Naive thymus-derived CD4-positive, alpha-beta T cell (primary cell): ENCODE measurements at regions not wholly inside any gene's neighbourhood (a gene's known extent, or its start where the extent isn't known, plus 50 kb on each side); places are given as distances from the start of the nearest gene placed in this dataset.
"Not testable (repeated sequence)": the region's sequence is repeated elsewhere in the genome, so short reads cannot be mapped to it uniquely, and the experiment has no call there.

Experiments used
- ATAC-seq: fragments of 150-1000 bp; cut with Tn5 transposase; 2 replicates; pipeline ENCODE4 v1.10.0; 2021; ENCODE audit warnings: mild to moderate bottlenecking, moderate library complexity
- CTCF ChIA-PET: fragments of 350-600 bp; sonication (Branson Sonifier 250); formaldehyde crosslinking; loops from one replicate; lab custom pipeline; 2021; ENCODE audit warnings: antibody characterized with exemption; lab: Charles Lee
- POLR2A ChIA-PET: fragments of 350-600 bp; sonication (Branson Sonifier 250); formaldehyde crosslinking; loops from one replicate; lab custom pipeline; 2021; ENCODE audit warnings: antibody characterized with exemption, inconsistent platforms; lab: Charles Lee
- DNase-seq, 9 donors: peaks; one replicate each; pipeline versions ENCODE4 v3.0.0 to v3.0.0-alpha.2; 2020 to 2022; ENCODE audit warnings: mixed read lengths in 1 of 9
- H3K27ac ChIP-seq: one replicate; pipeline ENCODE4 v1.7.0; 2013; ENCODE audit warnings: mild to moderate bottlenecking, low read depth, low read length, moderate library complexity
- H3K27me3 ChIP-seq, 2 donors: one replicate each; pipeline ENCODE4 v1.7.0; 2013; ENCODE audit warnings: low read length in 2 of 2, mild to moderate bottlenecking in 2 of 2, moderate library complexity in 2 of 2; ENCODE audit not compliant: control insufficient read depth in 2 of 2, insufficient read depth in 2 of 2
- H3K36me3 ChIP-seq, 3 experiments: 1 replicate in 2 of 3; 2 replicates in 1 of 3; pipeline ENCODE4 v1.7.0; 2013; ENCODE audit warnings: low read length in 3 of 3, mild to moderate bottlenecking in 3 of 3, moderate library complexity in 1 of 3; ENCODE audit not compliant: insufficient read depth in 3 of 3, control insufficient read depth in 2 of 3
- H3K4me1 ChIP-seq, 2 donors: one replicate each; pipeline ENCODE4 v1.7.0; 2013; ENCODE audit warnings: low read length in 2 of 2, mild to moderate bottlenecking in 2 of 2, moderate library complexity in 1 of 2; ENCODE audit not compliant: control insufficient read depth in 2 of 2, insufficient read depth in 2 of 2
- H3K4me3 ChIP-seq: 2 replicates; pipeline ENCODE4 v1.7.0; 2013; ENCODE audit warnings: mild to moderate bottlenecking, low read length
- H3K9me3 ChIP-seq, 3 experiments: 1 replicate in 2 of 3; 2 replicates in 1 of 3; pipeline ENCODE4 v1.7.0; 2013; ENCODE audit warnings: low read length in 3 of 3; ENCODE audit not compliant: control insufficient read depth in 2 of 3
- H3K27ac Mint-ChIP-seq, 9 donors: one replicate each; pipeline ENCODE4 v1.8.0; 2020 to 2022; ENCODE audit warnings: mixed read lengths in 9 of 9, mild to moderate bottlenecking in 8 of 9, moderate library complexity in 5 of 9, inconsistent platforms in 2 of 9
- H3K27me3 Mint-ChIP-seq, 5 donors: one replicate each; pipeline ENCODE4 v1.8.0; 2021 to 2022; ENCODE audit warnings: mixed read lengths in 5 of 5, mild to moderate bottlenecking in 1 of 5
- H3K36me3 Mint-ChIP-seq, 5 donors: one replicate each; pipeline ENCODE4 v1.8.0; 2020 to 2022; ENCODE audit warnings: mixed read lengths in 5 of 5, mild to moderate bottlenecking in 3 of 5, inconsistent platforms in 1 of 5
- H3K4me1 Mint-ChIP-seq, 7 donors: one replicate each; pipeline ENCODE4 v1.8.0; 2020 to 2022; ENCODE audit warnings: mixed read lengths in 7 of 7, mild to moderate bottlenecking in 3 of 7, inconsistent platforms in 1 of 7
- H3K4me3 Mint-ChIP-seq, 10 donors: one replicate each; pipeline ENCODE4 v1.8.0; 2020 to 2022; ENCODE audit warnings: mild to moderate bottlenecking in 10 of 10, mixed read lengths in 10 of 10, moderate library complexity in 6 of 10, inconsistent platforms in 2 of 10
- H3K9me3 Mint-ChIP-seq, 11 donors: one replicate each; pipeline ENCODE4 v1.8.0; 2020 to 2022; ENCODE audit warnings: mixed read lengths in 11 of 11, mild to moderate bottlenecking in 4 of 11, inconsistent platforms in 1 of 11, moderate library complexity in 1 of 11
- intact Hi-C, 2 donors: fragments of 100-400 bp; cut with micrococcal nuclease; formaldehyde crosslinking; loops; one replicate each; pipeline ENCODE4 v1.15.1; 2023

DNA sequence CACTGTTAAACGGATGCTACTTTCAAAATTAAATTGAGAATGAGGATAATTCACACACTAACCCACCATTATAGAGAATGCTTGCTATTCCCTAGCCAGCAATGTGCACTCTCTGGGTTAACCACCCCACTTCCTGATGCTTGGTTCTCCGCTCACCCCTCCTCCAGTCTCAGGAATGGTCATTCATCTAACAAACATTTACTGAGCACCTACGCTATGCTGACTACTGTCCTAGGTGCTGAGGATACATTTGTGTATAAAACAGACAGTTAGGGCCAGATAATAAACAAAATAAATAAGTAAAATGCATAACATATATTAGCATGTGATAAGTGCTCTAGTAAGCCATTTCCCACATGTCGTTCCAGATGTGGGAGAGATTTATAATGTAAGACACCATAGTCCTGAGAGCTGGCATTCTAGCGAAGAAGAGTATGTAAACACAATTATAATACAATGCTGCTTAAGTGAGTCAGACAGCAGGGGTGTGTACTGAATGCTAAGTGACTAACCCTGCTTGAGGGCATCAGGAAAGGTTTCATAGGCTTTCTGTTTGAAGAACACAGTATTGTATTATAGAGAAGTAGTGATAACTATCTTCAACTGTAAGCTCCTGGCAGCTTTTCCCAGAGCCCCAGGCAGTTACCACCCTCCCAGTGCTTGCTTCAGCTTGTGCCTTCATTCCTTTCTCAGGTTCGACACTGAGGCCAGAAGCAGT lies 126.7 kb upstream of the CACHD1 start:
- H3K27me3 ChIP-seq, result no peaks in the 10 kb centered on the region
- no peak overlapping the region for H3K4me3 ChIP-seq
- no peaks in the 10 kb centered on the region for H3K9me3 ChIP-seq
- Mint-ChIP-seq H3K27me3 (peaks cover 0 to 8% (median 4%) of the 10 kb centered on the region in 5 donors), H3K27ac (no peak overlapping the region), H3K4me1 (no peaks in the 10 kb centered on the region), H3K36me3 (no peaks in the 10 kb centered on the region), H3K9me3 (peaks cover 0 to 3% (median 0%) of the 10 kb centered on the region in 11 donors), H3K4me3 (no peak overlapping the region)
- POLR2A ChIA-PET, result no interaction called here
- intact Hi-C loops, result no loop called here
- no peak for DNase-seq
- H3K4me1 ChIP-seq, result no peaks in the 10 kb centered on the region
- no peaks in the 10 kb centered on the region for H3K36me3 ChIP-seq
- ATAC-seq, result no peak
- no peak overlapping the region for H3K27ac ChIP-seq
- CTCF ChIA-PET, result no interaction called here

DNA sequence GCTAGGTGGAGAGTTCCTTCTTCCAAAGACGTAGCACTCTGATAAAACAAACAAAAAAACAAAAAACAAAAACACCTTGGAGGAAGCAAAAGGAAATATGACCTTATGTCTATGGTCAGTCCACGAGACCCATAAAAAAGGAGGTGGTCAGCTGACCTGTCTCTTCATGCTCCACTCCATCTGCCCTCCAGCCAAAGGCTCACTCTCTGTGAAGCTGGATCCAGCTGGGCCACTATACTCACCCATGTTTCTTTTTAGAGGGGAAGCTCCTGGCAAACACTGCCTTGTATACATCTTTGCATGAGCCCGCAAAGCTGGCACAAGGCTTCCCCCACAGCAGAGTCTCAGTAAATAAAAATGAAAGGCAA lies 126.1 kb upstream of the CACHD1 start:
- Mint-ChIP-seq H3K36me3 (no peaks in the 10 kb centered on the region), H3K4me1 (no peaks in the 10 kb centered on the region), H3K27me3 (peaks cover 0 to 8% (median 4%) of the 10 kb centered on the region in 5 donors), H3K27ac (no peak overlapping the region), H3K9me3 (peaks cover 0 to 3% (median 0%) of the 10 kb centered on the region in 11 donors), H3K4me3 (no peak overlapping the region)
- ChIA-PET CTCF (no interaction called here), POLR2A (no interaction called here)
- ATAC-seq (no peak), DNase-seq (no peak)
- Histone ChIP-seq H3K27me3 (no peaks in the 10 kb centered on the region), H3K4me3 (no peak overlapping the region), H3K4me1 (no peaks in the 10 kb centered on the region), H3K27ac (no peak overlapping the region), H3K9me3 (no peaks in the 10 kb centered on the region), H3K36me3 (no peaks in the 10 kb centered on the region)
- intact Hi-C loops, result no loop called here

- ChIA-PET CTCF (no interaction called here), POLR2A (no interaction called here)
- Histone ChIP-seq H3K36me3 (no peaks in the 10 kb centered on the region), H3K4me1 (no peaks in the 10 kb centered on the region), H3K9me3 (no peaks in the 10 kb centered on the region), H3K27ac (no peak overlapping the region), H3K4me3 (no peak overlapping the region), H3K27me3 (no peaks in the 10 kb centered on the region)
- Mint-ChIP-seq H3K4me3 (no peak overlapping the region), H3K27ac (no peak overlapping the region), H3K9me3 (peaks cover 0 to 3% (median 0%) of the 10 kb centered on the region in 11 donors), H3K27me3 (no peaks in the 10 kb centered on the region), H3K36me3 (no peaks in the 10 kb centered on the region), H3K4me1 (no peaks in the 10 kb centered on the region)
- DNase-seq (no peak), ATAC-seq (no peak)
- intact Hi-C loops, result no loop called here
Measured at GRCh38 chr1:64348270-64348960, 121.5 kb upstream of the CACHD1 start.

GRCh38 chr1:64348961-64349648 lies 120.8 kb upstream of the CACHD1 start:
- Mint-ChIP-seq H3K9me3 (peaks cover 0 to 3% (median 0%) of the 10 kb centered on the region in 11 donors), H3K27ac (no peak overlapping the region), H3K4me1 (no peaks in the 10 kb centered on the region), H3K4me3 (no peak overlapping the region), H3K36me3 (no peaks in the 10 kb centered on the region), H3K27me3 (peaks cover 0 to 2% (median under 1%) of the 10 kb centered on the region in 5 donors)
- ChIA-PET CTCF (no interaction called here), POLR2A (no interaction called here)
- Histone ChIP-seq H3K9me3 (no peaks in the 10 kb centered on the region), H3K4me1 (no peaks in the 10 kb centered on the region), H3K36me3 (no peaks in the 10 kb centered on the region), H3K27ac (no peak overlapping the region), H3K27me3 (no peaks in the 10 kb centered on the region), H3K4me3 (no peak overlapping the region)
- ATAC-seq, result peak; percentile 47
- DNase-seq, result no peak
- intact Hi-C loops, result no loop called here

- H3K4me1 ChIP-seq, ATAC-seq, H3K9me3 Mint-ChIP-seq, intact Hi-C loops, H3K27ac ChIP-seq, H3K27ac Mint-ChIP-seq, H3K36me3 ChIP-seq, POLR2A ChIA-PET, H3K4me3 Mint-ChIP-seq, H3K36me3 Mint-ChIP-seq, H3K27me3 ChIP-seq, DNase-seq, H3K4me1 Mint-ChIP-seq, H3K4me3 ChIP-seq, H3K9me3 ChIP-seq: not testable (repeated sequence)
- CTCF ChIA-PET, result interaction anchor here (0.6 kb wide), 1 partner anchor 539 kb away, joined by 7 read pairs; no protein-coding TSS in a partner anchor
- H3K27me3 Mint-ChIP-seq, result peaks cover 0 to 21% (median 15%) of the 10 kb centered on the region in 5 donors
Measured at GRCh38 chr1:64355534-64355933, 114.4 kb upstream of the CACHD1 start.

DNA sequence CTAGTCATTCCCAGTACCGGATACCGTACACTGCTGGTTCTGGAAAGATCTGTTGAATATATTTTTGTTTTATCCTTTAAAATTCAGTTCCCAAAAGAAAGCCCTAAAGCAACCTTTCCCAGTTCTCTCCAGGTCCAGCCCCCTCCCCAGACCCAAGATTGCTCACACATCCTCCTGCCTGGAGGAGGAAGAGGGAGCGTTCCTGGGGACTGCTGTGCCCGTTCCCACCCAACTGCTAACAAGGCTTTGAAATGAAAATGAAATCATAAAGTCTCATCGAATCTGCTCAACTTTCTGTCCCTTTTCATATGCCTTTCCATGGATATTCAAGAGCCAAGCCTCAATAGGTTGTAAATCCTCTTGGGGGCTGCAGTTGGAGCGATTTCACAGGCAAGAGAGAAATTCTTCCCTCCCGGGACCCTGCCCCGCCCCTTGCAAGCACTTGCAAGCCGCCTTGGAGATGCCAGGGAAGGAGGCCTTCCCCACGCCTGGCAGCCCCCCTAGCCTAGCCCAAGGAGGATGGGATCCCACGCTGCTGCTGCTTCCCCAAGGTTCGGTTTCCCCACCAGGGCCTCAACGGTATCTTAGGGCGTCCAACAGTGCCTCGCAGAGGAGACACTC lies 113.2 kb upstream of the CACHD1 start:
- DNase-seq (no peak), ATAC-seq (no peak)
- intact Hi-C loops, result no loop called here
- H3K4me1 Mint-ChIP-seq, result no peaks in the 10 kb centered on the region
- ChIA-PET POLR2A (no interaction called here), CTCF (no interaction called here)
- H3K36me3 ChIP-seq, result no peaks in the 10 kb centered on the region
- H3K27me3 Mint-ChIP-seq, result peaks cover 0 to 21% (median 15%) of the 10 kb centered on the region in 5 donors
- H3K36me3 Mint-ChIP-seq, result no peaks in the 10 kb centered on the region
- H3K27ac ChIP-seq, result no peak overlapping the region
- H3K4me3 ChIP-seq, result no peak overlapping the region
- H3K9me3 Mint-ChIP-seq, result peaks cover 0 to 1% (median 0%) of the 10 kb centered on the region in 11 donors
- no peaks in the 10 kb centered on the region for H3K4me1 ChIP-seq
- peaks cover 0 to 4% of the 10 kb centered on the region in 2 donors for H3K27me3 ChIP-seq
- H3K9me3 ChIP-seq, result no peaks in the 10 kb centered on the region
- no peak overlapping the region for H3K4me3 Mint-ChIP-seq
- H3K27ac Mint-ChIP-seq, result no peak overlapping the region
